Activated CD4-positive, alpha-beta memory T cell treated with anti-CD3 and anti-CD28 coated beads for 36 hours (primary cell): ENCODE measurements at regions not wholly inside any gene's neighbourhood (a gene's known extent, or its start where the extent isn't known, plus 50 kb on each side); places are given as distances from the start of the nearest gene placed in this dataset.

Experiments
- CTCF ChIA-PET: fragments of 350-600 bp; sonication (Branson Sonifier 250); formaldehyde crosslinking; loops from one replicate; lab custom pipeline; 2021; ENCODE audit warnings: antibody characterized with exemption, inconsistent platforms; lab: Charles Lee
- POLR2A ChIA-PET: fragments of 350-600 bp; sonication (Branson Sonifier 250); formaldehyde crosslinking; loops from one replicate; lab custom pipeline; 2021; ENCODE audit warnings: antibody characterized with exemption; lab: Charles Lee
- DNase-seq: peaks from one replicate; pipeline ENCODE4 v3.0.0-alpha.2; 2020
- H3K27ac Mint-ChIP-seq: one replicate; pipeline ENCODE4 v1.8.0; 2021; ENCODE audit warnings: mixed read lengths
- H3K27me3 Mint-ChIP-seq: one replicate; pipeline ENCODE4 v1.8.0; 2021; ENCODE audit warnings: mixed read lengths
- H3K36me3 Mint-ChIP-seq: one replicate; pipeline ENCODE4 v1.8.0; 2021; ENCODE audit warnings: mixed read lengths
- H3K4me1 Mint-ChIP-seq: one replicate; pipeline ENCODE4 v1.8.0; 2021; ENCODE audit warnings: low read depth, mixed read lengths
- H3K4me3 Mint-ChIP-seq: one replicate; pipeline ENCODE4 v1.8.0; 2021; ENCODE audit warnings: mild to moderate bottlenecking, mixed read lengths
- H3K9me3 Mint-ChIP-seq: one replicate; pipeline ENCODE4 v1.8.0; 2021; ENCODE audit warnings: mixed read lengths
- intact Hi-C: fragments of 100-400 bp; cut with micrococcal nuclease; formaldehyde crosslinking; loops from one replicate; pipeline ENCODE4 v1.15.1; 2023

DNA sequence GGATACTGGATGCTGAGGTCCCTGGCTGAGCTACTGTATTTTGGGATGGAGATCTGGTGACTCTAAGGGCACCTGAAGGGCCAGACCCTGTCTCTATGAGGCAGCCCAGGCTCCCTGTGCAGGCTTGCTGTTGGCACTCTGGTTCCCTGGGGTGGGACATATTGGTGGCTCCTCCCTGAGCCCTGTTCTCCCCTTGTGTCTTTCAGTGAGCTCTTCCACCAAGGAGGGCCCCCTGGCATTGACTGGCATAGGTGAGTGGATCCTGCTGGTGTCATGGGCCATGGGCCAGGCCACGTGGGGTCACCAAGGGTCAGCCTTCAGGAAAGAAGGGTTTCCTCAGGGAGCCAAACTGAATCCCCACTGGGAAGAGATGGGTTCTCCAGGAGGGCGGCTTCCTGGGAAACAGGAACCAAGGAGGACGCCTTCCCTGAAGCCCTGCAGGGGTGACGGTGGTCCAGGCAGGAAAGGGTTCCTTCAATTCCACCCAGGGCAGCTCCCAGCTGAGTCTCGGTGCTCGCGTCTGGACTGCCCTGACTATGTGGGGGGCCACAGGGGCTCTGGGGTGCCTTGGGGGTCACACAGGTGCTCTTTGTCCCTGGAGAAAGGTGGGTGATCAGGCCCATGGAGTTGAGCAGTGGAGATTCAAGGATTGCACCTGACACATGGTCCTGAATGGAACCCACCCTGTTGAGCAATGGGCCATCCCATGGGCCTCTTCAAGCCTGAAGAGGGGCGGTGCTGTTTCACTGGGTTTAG, 220.4 kb downstream of the SNRPN start:
- H3K4me1 Mint-ChIP-seq: no peaks in the 10 kb centered on the region
- peaks cover 46% of the 10 kb centered on the region for H3K9me3 Mint-ChIP-seq
- peak; percentile 4 for DNase-seq
- H3K27ac Mint-ChIP-seq: no peak overlapping the region
- H3K27me3 Mint-ChIP-seq: no peaks in the 10 kb centered on the region
- ChIA-PET CTCF (no interaction called here), POLR2A (no interaction called here)
- intact Hi-C loops: no loop called here
- peaks cover 7% of the 10 kb centered on the region for H3K36me3 Mint-ChIP-seq
- H3K4me3 Mint-ChIP-seq: no peak overlapping the region

DNA sequence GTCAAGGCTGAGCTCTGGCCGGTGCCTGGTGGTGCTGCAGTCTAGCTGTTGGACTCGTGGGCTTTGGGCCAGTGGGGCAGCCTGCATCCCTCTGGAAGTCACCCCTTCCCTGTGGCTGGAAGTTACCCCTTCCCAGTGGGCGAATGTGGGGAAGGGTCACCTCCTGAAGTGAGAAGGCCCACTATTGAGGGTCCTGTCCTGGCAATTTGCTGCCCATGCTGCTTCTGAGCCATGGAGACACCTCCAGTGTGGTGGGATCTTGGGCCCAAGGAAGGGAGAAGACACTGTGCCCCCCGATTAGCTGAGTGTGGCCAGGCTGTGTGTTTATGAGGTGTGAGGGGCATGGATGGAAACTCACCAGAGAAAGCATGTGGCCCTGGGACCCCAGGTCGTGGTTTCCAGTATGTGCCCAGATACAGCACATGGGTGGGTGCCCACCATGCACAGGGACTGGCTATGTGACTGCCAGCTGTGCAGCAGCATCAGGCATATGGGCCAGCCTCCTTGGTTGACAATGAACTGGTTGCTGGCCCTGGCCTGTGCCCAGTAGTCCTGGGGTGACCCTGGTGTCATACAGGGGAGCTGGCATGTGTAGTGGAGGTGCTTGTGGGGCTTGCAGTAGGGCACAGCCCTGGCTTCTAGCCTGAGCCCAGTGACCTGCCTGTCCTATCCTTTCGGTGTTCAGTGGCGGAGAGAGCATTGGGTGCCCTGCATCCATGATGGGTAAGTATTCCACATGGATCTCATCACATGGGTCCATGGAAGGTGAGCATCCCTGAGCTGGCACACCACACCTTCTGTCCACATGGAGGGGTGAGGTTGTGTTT, 221.2 kb downstream of the SNRPN start:
- H3K27ac Mint-ChIP-seq: no peak overlapping the region
- H3K27me3 Mint-ChIP-seq: no peaks in the 10 kb centered on the region
- intact Hi-C loops: no loop called here
- peaks cover 7% of the 10 kb centered on the region for H3K36me3 Mint-ChIP-seq
- peak; percentile 2 for DNase-seq
- POLR2A ChIA-PET: no interaction called here
- H3K9me3 Mint-ChIP-seq: peaks cover 45% of the 10 kb centered on the region
- CTCF ChIA-PET: no interaction called here
- H3K4me3 Mint-ChIP-seq: no peak overlapping the region
- H3K4me1 Mint-ChIP-seq: no peaks in the 10 kb centered on the region

GRCh38 chr15:25176616-25176923, 221.8 kb downstream of the SNRPN start:
- DNase-seq: no peak
- Mint-ChIP-seq H3K9me3 (peaks cover 45% of the 10 kb centered on the region), H3K27ac (no peak overlapping the region), H3K27me3 (no peaks in the 10 kb centered on the region), H3K4me1 (no peaks in the 10 kb centered on the region), H3K4me3 (no peak overlapping the region), H3K36me3 (peaks cover 7% of the 10 kb centered on the region)
- POLR2A ChIA-PET: no interaction called here
- intact Hi-C loops: no loop called here
- CTCF ChIA-PET: no interaction called here

GRCh38 chr15:25176991-25177954, 222.5 kb downstream of the SNRPN start:
- Mint-ChIP-seq H3K27me3 (no peaks in the 10 kb centered on the region), H3K36me3 (peaks cover 7% of the 10 kb centered on the region), H3K4me3 (no peak overlapping the region), H3K4me1 (no peaks in the 10 kb centered on the region), H3K27ac (no peak overlapping the region), H3K9me3 (peaks cover 45% of the 10 kb centered on the region)
- ChIA-PET POLR2A (no interaction called here), CTCF (no interaction called here)
- peak; percentile 5 for DNase-seq
- intact Hi-C loops: no loop called here

DNA sequence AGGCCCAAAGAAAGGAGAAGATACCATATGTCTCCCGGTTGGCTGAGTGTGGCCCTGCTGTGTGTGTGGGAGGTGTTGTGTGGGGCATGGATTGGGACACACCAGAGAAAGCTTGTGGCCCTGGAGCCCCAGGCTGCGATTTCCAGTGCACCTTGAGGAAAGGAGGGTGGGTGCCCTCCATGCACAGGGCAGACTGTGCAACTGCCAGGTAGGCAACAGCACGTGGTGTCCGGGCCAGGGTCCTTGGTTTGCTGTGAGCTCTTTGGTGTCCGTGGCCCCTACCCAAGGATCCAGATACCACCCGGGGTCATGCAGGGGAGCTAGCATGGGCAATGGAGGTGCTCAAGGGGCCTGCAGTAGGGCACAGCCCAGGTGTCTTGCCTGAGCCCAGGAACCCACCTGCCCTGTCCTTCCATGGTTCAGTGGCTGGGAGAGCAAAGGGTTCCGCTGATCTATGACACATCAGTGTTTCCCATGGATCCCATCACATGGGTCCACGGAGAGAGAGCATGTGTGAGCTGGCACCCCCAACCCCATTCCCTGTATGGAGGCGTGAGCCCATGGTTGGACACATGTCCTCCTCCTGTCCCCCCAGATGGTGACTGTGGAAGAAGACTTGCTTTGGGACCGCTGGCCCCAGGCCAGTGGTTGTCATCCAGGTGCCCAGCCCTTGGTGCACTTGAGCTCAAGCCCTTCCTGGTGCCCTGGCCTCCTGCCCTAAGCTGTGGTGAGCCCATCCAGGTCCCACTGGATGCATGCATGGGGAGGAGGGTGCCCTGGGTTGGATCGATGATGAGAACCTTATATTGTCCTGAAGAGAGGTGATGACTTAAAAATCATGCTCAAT, 223.4 kb downstream of the SNRPN start:
- DNase-seq: no peak
- CTCF ChIA-PET: no interaction called here
- Mint-ChIP-seq H3K27ac (no peak overlapping the region), H3K4me3 (no peak overlapping the region), H3K36me3 (peaks cover 7% of the 10 kb centered on the region), H3K9me3 (peaks cover 42% of the 10 kb centered on the region), H3K27me3 (no peaks in the 10 kb centered on the region), H3K4me1 (no peaks in the 10 kb centered on the region)
- intact Hi-C loops: no loop called here
- POLR2A ChIA-PET: no interaction called here

DNA sequence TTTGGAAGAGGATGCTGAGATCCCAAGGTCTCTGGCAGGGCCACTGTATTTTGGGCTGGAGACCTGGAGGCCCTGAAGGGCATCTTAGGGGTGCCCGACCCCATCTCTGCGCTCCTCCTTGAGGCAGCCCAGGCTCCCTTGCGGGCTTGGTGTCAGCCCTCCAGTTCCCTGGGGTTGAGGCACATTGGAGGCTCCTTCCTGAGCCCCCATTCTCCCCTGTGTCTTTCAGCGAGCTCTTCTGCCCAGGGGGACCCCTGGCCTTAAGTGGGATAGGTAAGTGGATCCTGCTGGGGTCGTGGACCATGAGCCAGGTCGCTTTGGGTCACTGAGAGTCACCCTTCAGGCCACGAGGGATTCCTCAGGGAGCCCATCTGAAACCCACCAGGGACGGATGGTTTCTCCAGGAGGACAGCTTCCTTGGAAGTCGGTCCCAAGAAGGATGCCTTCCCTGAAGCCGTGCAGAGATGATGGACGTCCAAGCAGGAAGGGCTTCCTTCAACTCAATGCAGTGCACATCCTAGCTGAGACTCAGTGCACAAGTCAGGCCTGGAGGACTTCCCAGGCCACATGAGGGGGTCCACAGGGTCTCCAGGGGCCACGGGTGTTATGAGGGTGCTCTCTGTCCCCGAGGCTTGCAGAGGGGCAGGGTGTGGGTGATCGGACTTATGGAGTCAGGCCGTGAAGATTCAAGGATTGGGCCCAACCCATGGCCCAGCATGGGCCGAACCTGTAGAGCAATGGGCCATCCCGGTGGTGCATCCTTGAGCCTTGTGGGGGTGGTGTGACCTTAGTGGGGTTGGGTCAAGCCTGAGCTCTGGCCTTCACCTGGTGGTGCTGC, 224.3 kb downstream of the SNRPN start:
- Mint-ChIP-seq H3K36me3 (peaks cover 4% of the 10 kb centered on the region), H3K27me3 (no peaks in the 10 kb centered on the region), H3K27ac (no peak overlapping the region), H3K4me3 (no peak overlapping the region), H3K4me1 (no peaks in the 10 kb centered on the region), H3K9me3 (peaks cover 36% of the 10 kb centered on the region)
- peak; percentile 2 for DNase-seq
- intact Hi-C loops: no loop called here
- POLR2A ChIA-PET: no interaction called here
- CTCF ChIA-PET: no interaction called here

DNA sequence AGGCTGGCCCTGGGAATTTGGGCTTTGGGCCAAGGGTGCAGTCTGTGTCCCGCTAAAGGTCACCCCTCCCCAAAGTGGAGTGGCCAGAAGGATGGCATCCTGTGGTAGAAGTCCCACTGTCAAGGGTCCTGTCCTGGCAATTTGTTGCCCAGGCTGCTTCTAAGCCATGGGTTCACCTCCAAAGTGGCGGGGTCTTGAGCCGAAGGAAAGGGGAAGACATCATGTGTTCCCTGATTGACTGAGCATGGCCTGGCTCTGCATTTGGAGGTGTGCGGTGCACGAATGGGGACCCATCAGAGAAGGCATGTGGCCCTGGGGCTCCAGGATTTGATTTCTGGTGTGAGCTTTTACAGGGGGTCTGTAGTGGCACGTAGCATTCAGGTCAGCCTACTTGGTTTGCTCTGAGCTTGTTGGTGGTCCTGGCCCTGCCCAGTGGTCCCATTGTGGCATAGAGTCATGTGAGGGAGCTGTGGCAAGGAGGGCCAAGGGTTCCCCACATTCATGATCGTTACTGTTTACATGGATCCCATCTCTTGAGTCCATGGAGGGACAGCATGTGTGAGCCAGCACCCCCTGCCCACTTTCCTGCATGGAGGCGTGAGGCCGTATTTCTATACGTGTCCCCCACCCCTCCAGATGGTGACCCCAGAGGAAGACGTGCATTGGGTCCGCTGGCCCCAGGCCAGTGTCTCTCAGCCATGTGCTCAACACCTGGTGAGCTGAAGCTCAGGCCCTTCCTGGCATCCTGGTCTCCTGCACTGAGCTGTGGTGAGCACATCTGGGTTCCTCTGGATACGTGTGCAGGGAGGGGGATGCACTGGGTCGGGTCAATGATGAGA, 225.1 kb downstream of the SNRPN start:
- no peak overlapping the region for H3K4me3 Mint-ChIP-seq
- no peaks in the 10 kb centered on the region for H3K4me1 Mint-ChIP-seq

GRCh38 chr15:25180606-25181292, 226.0 kb downstream of the SNRPN start:
- H3K27me3 Mint-ChIP-seq: no peaks in the 10 kb centered on the region
- no peaks in the 10 kb centered on the region for H3K36me3 Mint-ChIP-seq
- no peak for DNase-seq
- CTCF ChIA-PET: no interaction called here
- H3K4me3 Mint-ChIP-seq: no peak overlapping the region
- H3K9me3 Mint-ChIP-seq: peaks cover 28% of the 10 kb centered on the region
- POLR2A ChIA-PET: no interaction called here
- H3K4me1 Mint-ChIP-seq: no peaks in the 10 kb centered on the region
- no peak overlapping the region for H3K27ac Mint-ChIP-seq
- intact Hi-C loops: no loop called here

More for the DNA sequence above, 225.1 kb downstream of the SNRPN start:
- POLR2A ChIA-PET: no interaction called here
- DNase-seq: no peak
- Mint-ChIP-seq H3K36me3 (no peaks in the 10 kb centered on the region), H3K27me3 (no peaks in the 10 kb centered on the region), H3K9me3 (peaks cover 27% of the 10 kb centered on the region), H3K27ac (no peak overlapping the region)
- intact Hi-C loops: no loop called here
- CTCF ChIA-PET: no interaction called here

DNA sequence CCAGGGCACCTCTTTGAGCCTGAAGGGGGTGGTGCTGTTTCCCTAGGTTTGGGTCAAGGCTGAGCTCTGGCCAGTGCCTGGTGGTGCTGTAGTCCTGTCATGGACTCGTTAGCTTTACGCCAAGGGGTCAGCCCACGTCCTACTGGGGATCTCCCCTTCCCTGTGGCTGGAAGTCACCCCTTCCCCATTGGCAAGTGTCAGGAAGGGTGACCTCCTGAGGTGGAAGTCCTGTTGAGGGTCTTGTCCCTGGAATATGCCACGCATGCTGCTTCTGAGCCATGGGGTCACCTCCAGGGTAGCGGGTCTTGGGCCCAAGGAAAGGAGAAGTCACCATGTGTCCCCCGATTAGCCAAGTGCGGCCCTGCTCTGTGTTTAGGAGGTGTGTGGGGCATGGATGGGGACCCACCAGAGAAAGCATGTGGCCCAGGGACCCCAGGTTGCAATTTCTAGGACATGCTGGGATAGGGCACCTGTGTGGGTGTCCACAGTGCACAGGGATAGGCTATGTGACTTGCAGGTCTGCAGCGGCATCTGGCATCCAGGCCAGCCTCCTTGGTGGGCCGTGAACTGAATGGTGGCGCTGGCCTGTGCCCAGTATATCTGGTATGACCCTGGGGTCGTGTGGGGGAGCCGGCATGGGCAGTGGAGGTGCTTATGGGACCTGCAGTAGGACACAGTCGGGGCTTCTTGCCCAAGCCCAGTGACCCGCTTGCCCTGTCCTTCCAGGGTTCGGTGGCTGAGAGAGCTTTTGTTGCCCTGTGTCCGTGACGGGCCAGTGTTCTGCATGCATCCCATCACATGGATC, 226.7 kb downstream of the SNRPN start:
- Mint-ChIP-seq H3K27ac (no peak overlapping the region), H3K4me1 (no peaks in the 10 kb centered on the region), H3K9me3 (peaks cover 25% of the 10 kb centered on the region), H3K4me3 (no peak overlapping the region), H3K36me3 (no peaks in the 10 kb centered on the region), H3K27me3 (no peaks in the 10 kb centered on the region)
- ChIA-PET CTCF (no interaction called here), POLR2A (no interaction called here)
- intact Hi-C loops: no loop called here
- no peak for DNase-seq
